CD4-positive, alpha-beta T cell treated with Interleukin-6 at 100 ng/mL for 8 hours (primary cell): ENCODE measurements at regions not wholly inside any gene's neighbourhood (a gene's known extent, or its start where the extent isn't known, plus 50 kb on each side); places are given as distances from the start of the nearest gene placed in this dataset.

Source experiments
- DNase-seq: peaks from one replicate; pipeline ENCODE4 v3.0.0-alpha.2; 2020; ENCODE audit warnings: mixed read lengths, low spot score

DNA sequence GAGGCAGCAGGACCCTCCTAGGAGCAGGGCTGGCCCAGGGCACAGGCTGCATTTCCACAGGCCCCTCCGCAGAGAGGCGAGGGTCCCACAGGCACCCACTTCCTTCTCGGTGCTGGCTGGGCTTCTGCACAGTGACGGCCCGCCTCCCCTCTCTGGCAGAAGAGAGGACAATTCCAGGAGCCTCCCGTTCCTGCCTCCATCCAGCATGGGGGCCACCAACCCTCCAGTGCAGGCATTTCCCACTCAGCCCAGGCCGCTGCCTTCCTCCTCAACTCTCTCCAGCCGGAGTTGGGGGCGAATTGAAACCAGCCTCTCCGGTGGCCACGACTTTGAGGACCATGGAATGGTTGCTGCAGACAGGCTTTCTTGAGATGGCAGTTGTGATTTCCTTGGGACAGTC lies 125.0 kb upstream of the PPP2R2D start:
- no peak for DNase-seq

DNA sequence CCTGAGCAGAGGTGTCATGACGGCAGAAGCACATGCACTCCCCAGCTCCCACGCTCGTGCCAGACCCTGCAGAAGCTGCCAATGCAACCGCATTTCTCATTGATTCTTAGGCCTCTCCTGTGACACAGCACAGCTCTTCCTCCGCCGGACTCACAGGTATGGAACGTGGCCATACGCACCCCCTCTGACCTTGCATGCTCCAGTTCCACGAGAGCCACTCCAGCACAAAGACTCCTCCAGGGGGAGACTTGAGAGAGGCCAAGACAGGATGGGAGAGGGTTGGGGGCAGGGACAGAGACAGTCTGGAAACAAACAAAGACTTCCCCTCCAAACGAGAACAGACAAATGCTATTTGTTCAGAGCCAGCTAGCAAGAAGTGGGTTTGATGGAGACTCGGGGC lies 124.3 kb upstream of the PPP2R2D start:
- no peak for DNase-seq

DNA sequence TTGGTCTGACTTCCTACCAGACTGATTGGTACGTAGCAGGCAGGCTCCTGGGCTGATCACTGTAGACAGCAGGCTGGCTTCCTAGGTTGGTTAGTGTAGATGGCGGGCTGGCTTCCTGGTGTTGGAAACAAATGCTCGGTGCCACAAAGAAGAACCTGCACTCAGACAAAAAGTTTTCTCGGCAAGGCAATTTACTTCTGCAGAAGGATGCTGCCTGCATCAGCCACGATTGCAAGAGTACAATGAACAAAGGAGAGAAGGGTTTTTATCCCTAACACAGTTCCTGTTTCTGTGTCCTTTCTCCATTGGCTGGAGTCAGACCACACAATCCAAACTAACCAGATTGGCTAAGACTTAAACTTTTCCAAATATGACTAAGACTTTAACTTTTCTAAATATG lies 123.6 kb upstream of the PPP2R2D start:
- DNase-seq = no peak

DNA sequence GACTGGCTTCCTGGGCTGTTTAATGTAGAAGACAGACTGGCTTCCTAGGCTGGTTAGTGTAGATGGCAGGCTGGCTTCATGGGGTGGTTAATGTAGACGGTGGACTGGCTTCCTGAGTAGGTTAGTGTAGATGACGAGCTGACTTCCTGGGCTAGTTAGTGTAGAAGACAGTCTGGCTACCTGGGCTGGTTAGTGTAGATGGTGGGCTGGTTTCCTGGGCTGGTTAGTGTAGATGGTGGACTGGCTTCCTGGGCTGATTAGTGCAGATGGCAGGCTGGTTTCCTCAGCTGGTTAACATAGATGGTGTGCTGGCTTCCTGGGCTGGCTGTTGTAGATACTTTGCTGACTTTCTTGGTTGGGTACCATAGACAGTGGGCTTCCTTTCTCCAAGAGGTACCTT lies 122.9 kb upstream of the PPP2R2D start:
- DNase-seq = no peak

- DNase-seq = no peak
Observed at GRCh38 chr10:131778385-131778784, 122.4 kb upstream of the PPP2R2D start.

GRCh38 chr10:131778842-131779241 lies 122.0 kb upstream of the PPP2R2D start:
- DNase-seq = no peak

- DNase-seq = no peak
Observed at GRCh38 chr10:131779661-131780394, 121.0 kb upstream of the PPP2R2D start.

DNA sequence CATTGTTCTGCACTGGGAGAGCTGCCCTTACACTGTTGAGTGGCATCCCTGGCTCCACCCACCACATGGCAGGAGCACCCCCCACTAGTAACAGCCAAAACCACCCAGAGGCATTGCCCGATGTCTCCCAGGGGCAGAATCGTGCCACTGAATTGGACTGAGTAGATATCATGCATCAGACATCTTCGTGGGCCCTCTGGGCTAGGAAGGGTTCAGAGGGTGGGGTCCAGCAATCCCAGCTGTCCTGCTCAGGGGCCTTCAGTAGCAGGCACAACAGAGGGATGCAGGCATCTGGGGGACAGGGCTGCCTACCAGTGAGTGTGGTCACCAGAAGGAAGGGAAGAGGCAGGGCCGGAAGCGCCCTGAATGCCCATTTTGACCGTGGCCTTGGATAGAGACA lies 119.7 kb upstream of the PPP2R2D start:
- DNase-seq = no peak

DNA sequence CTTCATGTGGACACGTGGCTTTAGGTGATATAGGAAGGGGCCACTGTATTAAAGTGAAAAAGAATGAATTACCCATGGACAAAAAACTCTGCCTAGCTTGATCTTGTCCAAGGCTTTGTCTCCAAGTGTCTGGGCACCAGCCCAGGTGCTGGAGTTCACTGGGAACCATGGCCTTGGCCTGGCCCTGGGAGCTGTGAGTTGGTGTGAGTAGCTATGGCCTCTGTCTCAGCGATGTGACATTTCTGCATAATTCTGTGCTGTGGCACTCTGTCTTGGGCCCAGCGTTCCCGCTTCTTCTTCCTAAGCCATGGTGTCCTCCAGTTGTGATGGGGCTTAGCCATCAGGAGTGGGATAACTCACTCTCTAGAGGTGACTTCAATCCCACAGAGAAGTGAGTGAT lies 119.0 kb upstream of the PPP2R2D start:
- DNase-seq = no peak

DNA sequence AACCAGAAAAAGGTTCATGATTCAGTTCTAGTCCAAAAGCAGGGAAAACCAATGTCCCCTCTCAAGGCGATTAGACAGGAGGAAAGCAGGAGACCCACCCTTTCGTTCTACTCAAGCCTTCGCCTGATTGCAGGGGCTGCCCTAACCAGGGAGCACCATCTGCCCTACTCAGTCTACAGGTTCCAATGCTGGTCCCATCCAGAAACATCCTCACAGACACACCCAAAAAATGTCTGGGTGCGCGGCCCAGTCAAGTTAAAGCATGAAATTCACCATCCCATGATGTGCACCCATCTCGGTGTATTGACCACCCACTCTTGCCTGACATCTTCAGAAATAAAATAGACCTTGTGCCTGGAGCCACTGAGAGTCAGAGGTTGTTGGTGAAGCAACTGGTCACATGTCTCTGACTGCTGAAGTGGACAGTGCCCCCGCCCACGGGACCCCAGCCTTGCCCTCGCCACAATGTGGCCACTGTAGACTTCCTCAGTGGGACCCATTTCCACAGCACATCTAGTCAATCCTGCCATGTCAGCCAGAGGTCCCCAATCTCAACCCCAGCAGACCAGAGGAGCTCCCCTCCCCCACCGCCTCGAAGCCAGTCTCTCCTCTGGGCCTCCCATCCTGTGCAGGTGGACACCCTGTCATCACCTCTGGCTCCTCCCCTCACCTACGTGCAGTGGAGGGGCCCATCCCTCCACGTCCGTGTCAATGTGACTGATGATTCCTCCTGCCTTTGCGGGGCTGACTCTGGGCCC lies 116.3 kb upstream of the PPP2R2D start:
- DNase-seq = no peak

DNA sequence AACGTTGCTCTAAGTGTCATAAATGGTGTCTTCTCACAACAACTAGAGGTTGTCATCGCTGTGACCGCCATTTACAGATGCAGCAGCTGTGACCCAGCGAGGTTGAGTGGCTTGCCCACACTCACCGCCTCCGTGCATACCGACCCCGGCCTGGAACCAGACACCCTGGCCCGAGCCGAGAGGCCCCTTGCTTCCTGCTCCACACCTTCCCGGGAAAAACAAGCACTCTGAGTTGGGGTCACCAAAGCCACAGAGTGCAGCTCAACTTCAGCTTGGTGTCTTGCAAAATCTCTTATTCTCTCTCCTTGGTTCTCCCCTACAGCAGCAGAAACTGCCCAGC lies 115.7 kb upstream of the PPP2R2D start:
- no peak for DNase-seq

- DNase-seq = no peak
Observed at GRCh38 chr10:131786756-131787605, 113.8 kb upstream of the PPP2R2D start.

- DNase-seq = no peak
Observed at GRCh38 chr10:131787961-131788360, 112.8 kb upstream of the PPP2R2D start.

- no peak for DNase-seq
Observed at GRCh38 chr10:131788386-131788785, 112.4 kb upstream of the PPP2R2D start.

- DNase-seq = no peak
Observed at GRCh38 chr10:131789516-131789915, 111.3 kb upstream of the PPP2R2D start.

GRCh38 chr10:131790021-131790420 lies 110.8 kb upstream of the PPP2R2D start:
- no peak for DNase-seq

- no peak for DNase-seq
Observed at GRCh38 chr10:131792011-131792651, 108.7 kb upstream of the PPP2R2D start.

- no peak for DNase-seq
Observed at GRCh38 chr10:131792809-131793208, 108.0 kb upstream of the PPP2R2D start.

DNA sequence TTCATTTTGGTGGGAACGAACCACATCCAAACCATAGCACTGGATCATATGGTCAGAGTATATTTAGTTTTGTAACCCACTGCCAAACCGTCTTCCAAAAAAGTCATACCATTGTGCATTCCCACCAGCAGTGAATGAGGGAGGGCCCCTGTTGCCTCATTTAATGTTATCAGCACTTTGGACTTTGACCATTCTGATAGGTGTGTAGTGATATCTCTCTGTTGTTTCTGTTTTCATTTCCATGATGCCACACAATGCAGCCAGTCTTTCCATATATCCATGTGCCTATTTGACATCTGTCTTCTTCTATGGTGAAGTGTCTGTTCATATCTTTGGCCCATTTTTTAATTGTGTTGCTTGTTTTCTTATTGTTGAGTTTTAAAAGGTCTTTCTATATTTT lies 105.0 kb upstream of the PPP2R2D start:
- DNase-seq = no peak

- no peak for DNase-seq
Observed at GRCh38 chr10:131797626-131798025, 103.2 kb upstream of the PPP2R2D start.

DNA sequence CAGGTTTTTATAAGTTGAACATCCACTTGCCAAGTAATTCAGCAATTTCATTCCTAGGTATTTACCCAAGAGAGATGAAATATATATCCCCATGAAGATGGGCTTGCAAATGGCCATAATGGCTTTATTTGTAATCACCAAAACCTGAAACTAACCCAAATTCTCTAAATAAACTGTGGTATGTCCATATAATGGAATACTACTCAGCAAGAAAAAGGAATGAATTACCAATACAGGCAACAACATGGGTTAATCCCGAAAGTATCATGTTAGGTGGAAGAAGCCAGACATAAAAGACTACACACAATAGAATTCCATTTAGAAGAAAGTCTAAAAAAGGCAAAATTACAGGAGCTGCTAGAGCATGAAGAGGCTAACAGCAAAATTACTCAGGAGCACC lies 101.4 kb upstream of the PPP2R2D start:
- no peak for DNase-seq

DNA sequence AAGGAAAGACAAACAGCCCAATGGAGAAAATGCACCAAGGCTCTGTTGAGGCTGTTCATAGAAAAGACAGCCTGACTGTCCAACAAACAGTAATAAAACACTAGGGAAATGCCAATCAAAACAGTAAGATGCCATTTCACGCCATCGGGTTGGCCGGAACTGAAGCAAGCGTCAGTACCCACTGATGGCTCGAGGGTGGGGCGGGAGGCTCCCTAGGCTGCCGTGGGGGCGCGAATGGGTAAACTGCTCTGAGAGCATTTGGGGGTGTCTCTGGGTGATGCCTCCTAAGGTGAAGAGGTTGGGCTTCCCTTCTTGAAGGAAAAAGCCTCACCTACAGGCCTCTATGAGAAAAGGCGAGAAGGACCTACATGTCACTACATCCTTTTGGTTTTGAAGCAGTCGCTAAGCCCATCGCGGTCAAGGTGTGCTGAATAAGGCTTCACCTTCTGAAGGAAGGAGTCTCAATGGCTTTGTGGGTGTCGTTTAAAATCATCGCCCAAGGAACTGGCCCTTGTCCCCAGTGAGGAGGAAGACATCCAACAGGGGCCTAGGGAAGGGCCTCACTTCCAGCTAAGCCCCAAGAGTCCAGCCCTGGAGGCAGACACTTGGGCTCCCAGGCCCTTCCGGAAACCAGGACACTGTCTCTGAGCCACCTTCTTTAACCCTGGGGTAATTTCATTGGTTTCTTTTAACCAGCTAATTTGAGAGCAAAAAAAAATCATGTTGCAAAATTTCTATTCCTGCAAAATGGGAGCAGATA lies 98.5 kb upstream of the PPP2R2D start:
- no peak for DNase-seq
